Mucosa of rectum (tissue), 2 donors: ENCODE measurements at regions not wholly inside any gene's neighbourhood (a gene's known extent, or its start where the extent isn't known, plus 50 kb on each side); places are given as distances from the start of the nearest gene placed in this dataset.
"Not testable (repeated sequence)": the region's sequence is repeated elsewhere in the genome, so short reads cannot be mapped to it uniquely, and the experiment has no call there.

Source experiments
- H3K27ac ChIP-seq, 2 donors: one replicate each; pipeline ENCODE4 v1.7.0; 2013; ENCODE audit warnings: inconsistent platforms in 2 of 2, low read depth in 2 of 2, low read length in 2 of 2
- H3K27me3 ChIP-seq, 2 donors: one replicate each; pipeline ENCODE4 v1.7.0; 2013; ENCODE audit warnings: low read length in 2 of 2; ENCODE audit not compliant: control insufficient read depth in 2 of 2, insufficient read depth in 2 of 2
- H3K36me3 ChIP-seq, 2 donors: one replicate each; pipeline ENCODE4 v1.7.0; 2013; ENCODE audit warnings: low read length in 2 of 2; ENCODE audit not compliant: control insufficient read depth in 2 of 2, insufficient read depth in 2 of 2
- H3K4me1 ChIP-seq, 2 donors: one replicate each; pipeline ENCODE4 v1.7.0; 2013; ENCODE audit warnings: low read length in 2 of 2, mild to moderate bottlenecking in 1 of 2; ENCODE audit not compliant: control insufficient read depth in 2 of 2, insufficient read depth in 2 of 2
- H3K4me3 ChIP-seq, 2 donors: one replicate each; pipeline ENCODE4 v1.7.0; 2013; ENCODE audit warnings: low read length in 2 of 2
- H3K9ac ChIP-seq, 2 donors: one replicate each; pipeline ENCODE4 v1.7.0; 2013; ENCODE audit warnings: low read length in 2 of 2, low read depth in 1 of 2, mild to moderate bottlenecking in 1 of 2
- H3K9me3 ChIP-seq, 2 donors: one replicate each; pipeline ENCODE4 v1.7.0; 2013; ENCODE audit warnings: low read length in 2 of 2; ENCODE audit not compliant: control insufficient read depth in 2 of 2
- donor health status: healthy.
- donor health status: Normal muscosa, but diverticular disease.

DNA sequence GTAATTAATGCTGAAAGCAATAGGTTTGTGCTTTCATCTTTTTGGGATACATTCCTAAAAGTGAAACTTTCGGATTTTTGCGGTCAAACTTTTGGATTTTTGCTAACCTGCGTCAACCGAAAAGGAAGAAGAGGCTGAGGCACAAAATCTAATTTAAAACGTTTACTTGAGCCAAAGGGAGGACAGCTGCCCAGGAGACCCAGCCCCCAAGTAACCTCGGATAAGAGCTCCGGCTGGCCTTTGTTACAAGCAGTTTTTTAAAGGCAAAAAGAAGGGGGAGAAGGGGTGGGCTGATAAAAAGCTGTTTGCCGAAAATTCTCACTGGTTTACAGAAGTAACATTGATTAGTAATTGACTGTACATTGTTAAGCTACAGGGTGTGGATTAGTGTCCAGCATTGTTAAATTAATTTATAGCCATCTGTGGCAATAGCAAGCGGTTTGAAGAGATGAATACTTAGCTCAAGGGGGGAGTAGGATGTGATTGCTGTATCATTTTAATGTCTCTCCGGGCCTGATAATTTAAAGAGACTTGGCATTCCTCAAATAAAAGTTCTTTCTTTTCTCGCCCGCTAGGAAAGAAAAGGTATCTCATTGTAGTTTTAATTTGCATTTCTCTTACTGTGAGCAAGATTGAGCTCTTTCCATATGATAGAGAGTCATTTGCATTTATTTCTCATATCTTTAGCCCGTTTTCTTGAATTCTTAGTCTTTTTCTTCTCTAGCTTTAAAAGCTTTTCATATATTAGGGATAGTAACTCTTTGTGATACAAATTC lies 59.1 kb upstream of the USP9X start:
- Histone ChIP-seq H3K9me3 (no peaks in the 10 kb centered on the region), H3K4me1 (peaks cover 5 to 14% of the 10 kb centered on the region in 2 donors), H3K36me3 (no peaks in the 10 kb centered on the region), H3K27ac (peak overlapping the region; percentile 56), H3K4me3 (peak overlapping the region in 1 of 2 donors; percentile 26), H3K27me3 (peaks cover 3 to 5% of the 10 kb centered on the region in 2 donors), H3K9ac (peak overlapping the region in 1 of 2 donors; percentile 8)

DNA sequence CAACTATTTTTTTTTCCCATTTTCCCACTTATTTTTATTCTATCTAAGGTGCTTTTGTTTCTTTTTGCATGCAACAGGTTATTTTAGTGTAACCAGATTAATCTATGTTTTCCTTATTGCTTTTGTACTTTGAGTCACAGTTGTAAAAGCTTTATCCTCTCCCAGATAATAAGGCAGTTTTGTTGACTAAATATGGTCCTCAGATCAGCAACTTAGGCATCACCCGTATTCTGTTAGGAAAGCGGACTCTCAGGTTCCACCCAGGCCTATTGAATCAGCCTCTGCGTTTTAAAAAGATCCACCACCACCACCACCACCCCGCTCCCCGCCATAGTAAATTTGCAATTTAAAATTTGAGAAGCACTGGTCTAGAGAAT lies 58.6 kb upstream of the USP9X start:
- Histone ChIP-seq H3K4me1 (peaks cover 5 to 14% of the 10 kb centered on the region in 2 donors), H3K27ac (peak overlapping the region; percentile 56 to 58), H3K36me3 (no peaks in the 10 kb centered on the region), H3K4me3 (no peak overlapping the region), H3K9ac (no peak overlapping the region), H3K9me3 (no peaks in the 10 kb centered on the region), H3K27me3 (peaks cover 3 to 6% of the 10 kb centered on the region in 2 donors)

DNA sequence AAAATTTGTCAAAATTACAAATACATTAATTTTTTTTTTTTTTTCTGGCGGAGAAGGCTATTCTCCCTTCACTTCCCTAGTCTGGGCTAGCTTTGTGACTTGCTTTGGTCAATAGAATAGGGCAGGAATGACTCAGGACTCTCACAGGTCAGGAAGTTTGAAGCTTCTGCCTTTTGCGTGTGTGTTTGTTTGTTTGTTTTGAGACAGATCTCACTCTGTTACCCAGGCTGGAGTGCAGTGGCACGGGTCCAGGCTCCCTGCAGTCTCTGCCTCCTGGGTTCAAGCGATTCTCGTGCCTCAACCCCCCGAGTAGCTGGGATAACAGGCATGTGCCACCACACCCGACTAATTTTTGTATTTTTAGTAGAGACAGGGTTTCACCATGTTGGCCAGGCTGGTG lies 55.9 kb upstream of the USP9X start:
- Histone ChIP-seq H3K27ac (no peak overlapping the region), H3K4me3 (no peak overlapping the region), H3K9ac (no peak overlapping the region), H3K4me1 (peaks cover 5 to 14% of the 10 kb centered on the region in 2 donors), H3K9me3 (no peaks in the 10 kb centered on the region), H3K27me3 (peaks cover 3 to 6% of the 10 kb centered on the region in 2 donors), H3K36me3 (no peaks in the 10 kb centered on the region)

DNA sequence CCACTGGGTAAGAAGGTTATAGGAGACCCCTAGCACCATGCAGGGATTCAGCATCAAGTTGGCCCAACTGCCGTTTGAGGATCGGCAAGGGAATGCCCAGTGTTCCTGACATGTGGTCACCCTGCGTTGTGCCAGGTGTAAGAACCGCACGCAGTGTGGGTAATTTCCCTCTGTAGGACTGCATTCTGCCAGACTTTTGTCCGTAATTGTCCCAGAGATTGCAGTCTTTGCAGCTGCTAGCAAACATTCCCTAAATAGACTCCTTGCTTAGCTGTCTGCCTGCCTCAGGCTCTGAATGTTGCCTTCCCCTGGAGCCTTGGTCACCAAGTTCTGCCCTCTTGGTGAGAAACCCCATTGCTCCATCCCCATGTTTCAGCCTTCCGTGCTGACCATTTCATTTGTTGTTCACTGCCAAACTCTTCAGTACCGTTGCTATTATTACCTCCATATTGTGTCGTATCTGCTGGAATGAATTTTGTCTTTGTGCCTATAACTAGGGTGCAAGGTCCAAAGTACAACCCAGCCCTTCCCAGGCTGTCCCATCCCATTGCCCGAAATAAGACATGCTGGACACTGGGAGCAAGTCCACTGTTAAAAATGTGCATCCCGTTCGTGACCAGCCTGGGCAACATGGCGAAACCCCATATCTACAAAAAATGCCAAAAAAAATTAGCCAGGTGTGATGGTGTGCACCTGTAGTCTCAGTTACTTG lies 53.8 kb upstream of the USP9X start:
- peaks cover 2 to 8% of the 10 kb centered on the region in 2 donors for H3K4me1 ChIP-seq
- peaks cover 3 to 4% of the 10 kb centered on the region in 2 donors for H3K27me3 ChIP-seq
- peak overlapping the region in 1 of 2 donors; percentile 41 for H3K4me3 ChIP-seq
- H3K27ac ChIP-seq: peak overlapping the region; percentile 50 to 65
- H3K9me3 ChIP-seq: no peaks in the 10 kb centered on the region
- peak overlapping the region in 1 of 2 donors; percentile 14 for H3K9ac ChIP-seq
- H3K36me3 ChIP-seq: no peaks in the 10 kb centered on the region

DNA sequence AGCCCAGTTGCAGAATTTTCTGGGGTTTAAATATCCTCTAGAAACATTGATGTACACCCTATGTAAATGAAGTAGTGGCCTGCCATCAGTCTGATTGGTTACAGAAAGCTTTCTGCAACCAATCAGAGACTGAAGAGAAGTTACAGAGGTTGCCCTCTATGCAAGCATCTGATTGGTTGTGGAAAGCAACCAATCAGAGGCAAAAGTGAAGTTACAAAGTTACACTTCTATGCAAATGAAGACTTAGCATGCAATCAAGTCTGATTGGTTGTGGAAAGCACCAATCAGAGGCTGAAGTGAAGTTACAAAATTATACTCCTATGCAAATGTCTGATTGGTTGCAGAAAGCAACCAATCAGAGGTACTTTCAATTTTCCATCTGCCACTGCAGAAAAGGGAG lies 51.9 kb upstream of the USP9X start:
- Histone ChIP-seq H3K4me3 (no peak overlapping the region), H3K4me1 (no peaks in the 10 kb centered on the region), H3K27me3 (peaks cover 0 to 4% of the 10 kb centered on the region in 2 donors), H3K9me3 (no peaks in the 10 kb centered on the region), H3K36me3 (no peaks in the 10 kb centered on the region), H3K27ac (no peak overlapping the region), H3K9ac (no peak overlapping the region)

DNA sequence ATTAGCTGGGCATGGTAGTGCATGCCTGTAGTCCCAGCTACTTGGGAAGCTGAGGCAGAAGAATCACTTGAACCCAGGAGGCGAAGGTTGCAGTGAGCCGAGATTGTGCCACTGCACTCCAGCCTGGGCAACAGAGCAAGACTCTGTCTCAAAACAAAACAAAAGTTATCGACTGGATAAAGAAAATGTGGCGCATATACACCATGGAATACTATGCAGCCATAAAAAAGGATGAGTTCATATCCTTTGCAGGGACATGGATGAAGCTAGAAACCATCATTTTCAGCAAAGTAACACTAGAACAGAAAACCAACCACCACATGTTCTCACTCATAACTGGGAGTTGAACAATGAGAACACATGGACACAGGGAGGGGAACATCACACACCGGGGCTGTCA lies 50.3 kb upstream of the USP9X start:
- not testable (repeated sequence) for H3K36me3 ChIP-seq, H3K27ac ChIP-seq, H3K4me3 ChIP-seq, H3K9me3 ChIP-seq, H3K9ac ChIP-seq, H3K27me3 ChIP-seq, H3K4me1 ChIP-seq
